ENCODE measurements at regions not wholly inside any gene's neighbourhood (a gene's known extent, or its start where the extent isn't known, plus 50 kb on each side); places are given as distances from the start of the nearest gene placed in this dataset.

DNA sequence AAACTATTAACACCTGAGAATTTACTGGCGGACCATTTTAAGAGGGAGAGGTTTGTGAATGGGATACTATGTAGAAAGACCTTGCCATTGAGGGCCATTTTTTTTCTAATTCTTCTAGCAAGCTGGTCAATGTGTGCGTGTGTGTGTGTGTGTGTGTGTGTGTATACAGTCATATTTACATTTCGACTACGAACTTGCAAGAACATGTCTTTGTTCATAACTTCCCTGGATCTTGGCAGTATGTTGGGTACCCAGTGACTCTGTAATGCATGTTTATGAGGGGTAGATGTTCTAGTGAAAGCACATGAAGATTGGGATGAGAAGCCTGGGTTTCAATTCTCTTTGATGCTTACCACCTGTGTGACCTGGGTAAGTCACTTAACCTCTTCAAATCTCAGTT lies 133.6 kb downstream of the UBE2E3 start:
- no peak for DNase-seq

DNA sequence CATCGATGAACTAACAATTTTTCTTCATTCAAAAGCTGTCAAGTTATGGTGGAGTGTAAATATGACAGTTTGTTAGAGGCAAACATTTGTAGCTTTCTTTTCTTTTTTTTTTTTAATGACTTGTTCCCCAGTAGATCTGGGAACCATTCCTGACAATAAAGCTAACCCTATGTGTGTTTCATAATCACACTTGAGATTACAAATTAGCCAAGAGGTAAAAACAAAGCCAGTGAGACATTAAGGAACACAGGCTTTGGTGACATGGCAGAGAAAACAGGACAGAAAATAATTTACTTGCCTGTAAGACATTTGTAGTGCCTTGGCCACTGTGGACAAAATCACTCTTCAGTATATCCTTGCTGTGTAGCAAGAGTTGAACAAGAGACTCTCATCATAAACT lies 135.9 kb downstream of the UBE2E3 start:
- no peak for DNase-seq

DNA sequence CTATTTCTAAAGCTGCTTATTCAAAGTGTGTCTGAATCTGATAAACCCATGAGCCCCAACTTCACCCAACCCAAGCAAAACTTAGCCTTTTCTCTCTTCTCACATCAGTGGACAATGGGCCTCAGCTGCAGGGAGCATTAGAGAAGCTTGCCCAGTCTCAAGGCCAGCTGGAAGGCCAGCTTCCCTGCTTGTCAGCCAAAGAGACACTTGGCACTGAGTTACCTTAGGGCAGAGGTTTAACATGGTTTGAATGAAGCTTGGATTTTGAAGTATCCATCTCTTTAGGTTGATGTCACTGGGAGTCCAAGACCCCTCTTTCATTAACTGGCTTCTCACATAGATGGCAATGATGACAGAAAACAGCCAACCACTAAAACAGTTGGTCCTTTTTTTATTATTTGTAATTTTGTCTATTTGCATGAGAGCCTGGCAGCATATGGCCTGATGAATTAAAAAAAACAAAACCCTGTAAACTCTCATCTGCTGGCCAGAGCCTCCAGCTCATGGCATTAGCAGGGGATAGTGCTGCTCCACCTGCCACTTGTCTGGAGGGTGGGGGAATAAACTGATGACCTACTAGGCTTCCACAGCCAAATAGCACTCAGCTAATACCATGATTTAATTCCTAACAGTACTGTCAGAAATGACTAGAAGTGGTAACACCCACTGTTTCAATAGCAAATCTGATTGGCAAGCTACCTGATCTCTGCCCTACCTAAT lies 137.0 kb downstream of the UBE2E3 start:
- peak; percentile 11 for DNase-seq

DNA sequence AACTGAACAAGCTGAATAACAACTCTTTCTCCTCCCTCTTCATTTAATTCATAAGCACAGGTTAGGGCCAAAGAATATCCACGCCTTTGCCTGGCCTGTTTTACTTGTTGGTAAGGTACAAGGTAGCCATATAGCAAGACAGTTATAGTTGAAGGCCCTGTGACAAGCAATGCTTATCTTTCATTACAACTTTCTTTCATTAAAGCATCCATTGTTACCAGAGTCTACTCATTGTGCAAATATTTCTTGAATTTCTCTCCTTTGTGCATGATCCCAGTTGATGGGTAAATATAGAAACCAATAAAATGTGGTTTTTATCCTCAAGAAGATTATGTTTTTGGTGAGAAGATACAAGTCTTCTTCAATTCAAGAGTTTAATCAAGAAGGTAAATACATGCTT lies 140.2 kb downstream of the UBE2E3 start:
- no peak for DNase-seq

DNA sequence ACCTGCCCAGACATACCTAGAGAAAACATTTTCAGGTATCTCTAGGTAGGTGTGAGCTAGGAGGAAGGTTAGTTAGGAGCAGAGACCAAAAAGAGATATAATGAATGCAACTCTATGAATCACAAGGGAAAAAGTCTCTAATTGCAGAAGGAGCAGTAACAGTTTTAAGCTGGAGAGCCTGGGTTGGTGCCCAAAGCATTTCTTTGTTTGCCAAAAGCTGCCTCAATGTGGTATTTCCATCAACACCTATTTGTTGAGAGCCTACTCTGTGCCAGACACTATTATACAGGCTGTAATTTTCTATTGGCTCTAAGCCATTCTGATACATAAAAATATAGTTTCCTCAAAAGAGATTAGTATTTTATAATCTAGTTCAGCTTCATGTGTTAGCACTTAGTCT lies 141.6 kb downstream of the UBE2E3 start:
- no peak for DNase-seq

DNA sequence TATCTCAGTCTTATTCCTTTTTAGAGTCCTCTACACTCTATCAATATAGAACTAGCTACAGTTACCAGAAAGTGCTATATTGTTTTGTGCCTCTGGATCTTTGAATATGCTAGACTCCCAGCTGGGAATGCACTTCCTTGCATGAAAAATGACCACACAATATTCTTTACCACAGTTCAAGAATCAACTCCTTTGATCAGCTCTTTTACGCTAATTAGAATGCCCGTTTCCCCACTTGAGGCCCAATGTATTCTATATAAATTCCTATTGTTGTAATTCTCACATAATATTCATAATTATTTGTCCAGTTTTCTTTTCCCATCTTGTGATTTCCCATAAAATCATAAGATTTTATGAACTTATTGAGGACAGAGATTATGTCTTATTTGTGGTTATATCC lies 142.2 kb downstream of the UBE2E3 start:
- no peak for DNase-seq

DNA sequence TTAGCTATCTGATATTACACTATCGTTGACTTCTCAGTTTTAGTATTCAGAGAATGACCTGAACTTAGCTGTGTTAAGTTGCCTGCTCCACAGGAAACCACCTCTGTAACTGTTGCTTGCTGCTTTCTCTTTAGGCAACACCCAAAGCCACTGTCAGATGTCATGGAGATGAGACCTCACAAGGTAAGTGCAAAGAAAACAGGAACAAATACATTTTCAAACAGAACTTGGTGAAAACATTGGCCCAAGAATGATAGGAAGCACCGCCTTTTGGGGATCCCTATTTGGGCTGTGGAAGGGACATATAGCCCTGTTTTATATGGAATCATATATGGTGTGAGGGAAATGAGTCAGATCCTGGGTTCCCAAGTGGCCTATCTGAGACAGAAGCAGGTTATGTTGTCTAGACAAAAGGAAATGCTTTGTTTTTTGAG lies 143.4 kb downstream of the UBE2E3 start:
- no peak for DNase-seq

DNA sequence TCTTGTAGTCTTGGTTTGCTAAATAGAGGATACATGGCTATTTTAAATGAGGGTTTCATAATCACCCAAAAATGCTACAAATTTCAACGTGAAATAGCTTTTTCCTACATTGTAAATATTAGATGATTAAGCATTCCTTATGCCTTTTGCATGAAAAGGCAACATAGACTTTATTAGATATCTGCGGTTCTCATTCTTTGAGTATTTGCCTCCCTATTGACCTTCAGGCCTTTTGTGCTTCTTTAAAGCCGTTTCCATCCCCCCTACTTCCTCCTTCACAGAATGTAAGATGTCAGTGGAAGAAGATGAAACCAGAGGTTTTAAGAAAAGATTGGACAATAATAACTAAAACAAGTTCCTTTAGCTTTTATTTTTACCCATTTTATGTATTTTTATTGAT lies 144.1 kb downstream of the UBE2E3 start:
- no peak for DNase-seq

DNA sequence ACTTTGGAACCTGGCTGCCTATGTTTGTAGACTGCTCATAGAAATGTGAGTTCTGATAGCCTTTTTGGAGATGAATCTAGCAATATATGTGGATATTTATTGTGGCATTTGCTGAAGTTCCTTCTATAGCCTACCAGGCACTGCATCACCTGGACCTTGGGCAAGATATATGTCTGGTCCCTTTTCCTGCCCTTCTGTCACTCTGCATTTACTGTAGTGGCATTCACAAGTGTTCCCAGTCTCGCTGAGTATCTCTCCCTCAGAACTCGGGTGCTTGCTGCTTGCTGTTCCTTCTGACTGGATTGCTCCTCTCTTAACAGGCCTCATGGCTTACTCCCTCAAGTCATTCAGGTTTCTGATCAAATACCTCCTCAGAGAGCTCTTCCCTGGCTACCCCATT lies 145.0 kb downstream of the UBE2E3 start:
- DNase-seq, result no peak

DNA sequence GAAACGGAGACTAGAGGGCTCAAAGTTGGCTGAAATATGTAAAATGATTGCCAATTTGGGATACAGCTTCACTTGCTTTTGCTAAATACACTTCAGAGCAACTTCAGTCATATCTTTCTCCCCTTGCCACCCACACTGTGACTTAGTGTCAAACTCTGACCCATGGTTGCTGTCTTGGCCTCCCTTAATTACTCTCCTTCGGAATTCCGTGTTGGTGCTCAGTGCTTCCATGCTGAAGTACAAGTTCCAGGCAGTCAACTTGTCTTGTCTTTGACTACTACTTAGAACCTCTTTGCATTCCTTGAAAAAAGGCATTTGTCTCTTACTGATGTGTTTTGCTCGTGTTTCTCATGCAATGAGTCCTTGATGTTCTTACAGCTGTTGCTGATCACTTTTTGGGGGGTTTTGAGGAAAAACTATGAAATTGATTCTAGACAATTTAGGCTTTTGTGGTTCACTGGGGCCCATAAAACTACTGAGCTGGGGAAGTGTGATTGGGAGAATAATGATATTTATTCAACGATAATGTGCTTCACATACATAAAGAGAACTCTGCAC lies 146.0 kb downstream of the UBE2E3 start:
- DNase-seq, result no peak

DNA sequence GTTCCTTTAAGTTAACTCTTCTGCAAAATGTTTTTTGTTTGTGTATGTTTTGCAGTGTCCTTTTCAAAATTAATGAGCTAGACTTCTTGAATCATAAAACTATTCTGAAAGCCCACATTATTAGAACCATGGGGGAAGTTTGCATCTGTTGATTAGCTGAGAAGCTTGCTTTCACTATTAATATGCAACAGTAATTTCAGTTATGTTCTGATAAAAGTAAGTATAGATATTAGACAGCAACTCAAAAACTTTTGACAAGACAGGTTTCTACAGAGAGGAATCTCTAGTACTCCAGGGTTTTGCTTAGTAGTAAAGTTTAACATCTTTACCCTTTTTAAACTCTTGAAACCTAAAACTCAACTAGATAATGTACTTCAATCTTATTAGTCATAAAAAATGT lies 147.8 kb downstream of the UBE2E3 start:
- DNase-seq, result no peak

DNA sequence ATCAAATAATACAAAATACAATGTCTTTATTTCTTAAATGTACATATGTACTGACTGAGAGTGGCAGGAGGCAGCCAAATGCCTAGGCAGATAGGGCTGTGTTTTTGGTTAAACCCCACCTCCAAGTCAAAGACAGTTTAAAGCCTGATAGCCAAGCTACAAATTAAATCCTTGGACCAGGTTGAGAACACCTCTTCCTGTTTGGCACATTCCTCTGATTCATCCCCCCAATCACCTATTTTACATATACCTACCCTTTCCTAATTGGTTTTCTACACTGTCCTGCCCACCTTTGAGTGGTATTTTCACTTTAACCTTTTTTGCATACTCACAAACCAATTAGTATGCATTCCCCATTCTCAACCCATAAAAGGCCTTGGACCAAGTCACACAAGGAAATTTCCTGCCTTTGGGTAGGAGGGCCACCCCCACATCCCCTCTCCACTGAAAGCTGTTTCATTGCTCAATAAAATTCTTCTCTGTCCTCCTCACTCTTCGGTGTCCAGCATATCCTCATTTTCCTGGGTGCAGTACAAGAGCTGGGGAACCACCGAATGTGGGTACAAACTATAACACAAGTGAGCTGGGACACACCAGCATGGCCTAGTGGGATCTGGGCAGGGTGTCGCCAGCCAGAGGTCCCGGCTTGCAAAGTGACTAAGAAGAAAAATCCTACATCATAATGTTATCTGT lies 149.1 kb downstream of the UBE2E3 start:
- no peak for DNase-seq

DNA sequence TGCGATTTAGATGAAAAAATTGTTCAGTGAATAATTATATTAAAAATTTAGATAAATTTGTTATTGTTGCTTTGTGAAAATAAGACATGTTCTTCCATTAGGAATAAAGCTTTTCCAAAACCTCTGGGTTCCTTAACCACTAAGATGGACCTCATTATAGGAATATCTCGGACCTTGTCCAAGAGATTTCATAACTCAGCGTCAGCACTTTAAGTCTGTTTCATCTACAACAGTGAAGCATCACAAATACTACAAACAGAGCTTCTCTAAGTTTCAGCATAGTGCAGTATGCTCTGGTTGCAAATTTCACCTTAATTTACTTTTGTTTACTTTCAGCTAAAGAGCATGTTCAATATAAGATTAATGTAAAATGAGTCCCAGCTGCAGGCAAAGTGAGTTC lies 150.3 kb downstream of the UBE2E3 start:
- no peak for DNase-seq

DNA sequence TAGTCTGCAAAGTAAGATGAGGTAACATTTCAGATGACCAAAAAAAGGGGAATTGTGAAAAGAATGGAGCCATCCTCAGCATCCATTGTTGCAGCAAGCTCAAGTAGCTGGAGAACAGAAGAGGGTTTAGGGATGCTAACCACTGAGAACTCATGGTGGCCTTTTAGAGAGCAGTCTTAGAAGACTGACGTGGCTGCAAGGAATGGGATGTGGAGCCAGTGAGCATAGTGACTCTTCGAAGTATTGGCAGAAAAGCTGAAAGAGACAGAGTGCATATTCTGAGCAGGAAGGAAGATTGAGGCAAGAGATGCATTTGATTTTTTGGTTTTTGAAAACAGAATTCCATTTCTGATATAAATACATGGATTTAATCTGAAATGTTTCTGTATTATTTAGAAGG lies 151.2 kb downstream of the UBE2E3 start:
- DNase-seq, result no peak

DNA sequence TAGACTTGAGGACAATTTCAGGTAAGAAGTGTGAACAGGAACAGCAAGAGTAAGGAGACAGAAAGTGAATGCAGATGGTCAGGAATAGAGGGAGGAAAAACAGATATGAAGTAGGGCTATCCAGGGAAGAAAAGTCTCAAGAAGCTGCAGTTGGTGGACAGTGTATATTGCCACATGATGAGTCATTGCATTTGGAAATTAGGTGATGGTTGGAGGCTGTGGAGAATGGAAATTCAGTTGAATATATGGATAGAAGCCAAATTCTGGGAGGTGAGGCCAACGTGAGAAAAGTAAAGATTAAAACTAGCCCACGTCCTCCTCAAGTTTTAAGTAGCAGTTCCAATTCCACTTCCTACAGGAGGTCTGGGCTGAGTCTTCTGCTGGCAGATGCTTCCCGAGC lies 158.4 kb downstream of the UBE2E3 start:
- no peak for DNase-seq

DNA sequence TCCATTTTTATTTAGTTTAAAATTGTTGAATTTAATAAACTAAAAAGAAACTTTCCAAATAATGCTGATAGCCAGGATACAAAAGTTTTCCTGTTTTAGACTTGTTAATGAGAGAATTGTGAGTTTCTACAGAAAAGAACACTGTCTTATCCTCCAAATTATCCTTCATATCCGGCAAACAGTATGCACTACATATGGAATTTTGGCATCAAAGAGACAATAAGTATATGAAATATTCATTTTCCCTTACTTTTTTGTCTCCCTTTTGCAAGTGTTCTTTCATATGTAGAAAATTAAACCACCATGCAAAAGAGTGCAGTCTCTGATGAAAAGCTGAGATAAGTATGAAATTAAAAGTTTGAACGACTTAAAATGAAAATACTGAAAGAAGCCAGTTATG lies 159.4 kb downstream of the UBE2E3 start:
- DNase-seq, result no peak

DNA sequence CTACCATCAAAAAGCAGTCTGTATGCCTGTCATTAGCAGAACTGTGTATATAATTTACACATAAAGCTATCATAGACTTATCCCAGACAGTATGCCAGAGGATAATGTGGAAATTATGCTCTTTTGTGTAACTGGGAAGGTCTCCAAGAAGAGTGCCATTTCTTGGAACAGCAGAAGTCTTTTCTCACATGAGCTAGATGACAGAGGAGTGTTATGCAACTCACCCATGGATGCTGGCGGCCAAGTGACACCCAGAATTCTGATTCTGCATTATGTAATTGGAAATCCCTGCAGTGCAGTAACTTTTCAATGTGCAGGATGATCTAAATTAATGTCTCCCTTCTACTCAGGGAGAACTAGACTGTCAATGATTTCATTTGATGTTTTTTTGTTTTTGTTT lies 160.0 kb downstream of the UBE2E3 start:
- DNase-seq, result no peak

DNA sequence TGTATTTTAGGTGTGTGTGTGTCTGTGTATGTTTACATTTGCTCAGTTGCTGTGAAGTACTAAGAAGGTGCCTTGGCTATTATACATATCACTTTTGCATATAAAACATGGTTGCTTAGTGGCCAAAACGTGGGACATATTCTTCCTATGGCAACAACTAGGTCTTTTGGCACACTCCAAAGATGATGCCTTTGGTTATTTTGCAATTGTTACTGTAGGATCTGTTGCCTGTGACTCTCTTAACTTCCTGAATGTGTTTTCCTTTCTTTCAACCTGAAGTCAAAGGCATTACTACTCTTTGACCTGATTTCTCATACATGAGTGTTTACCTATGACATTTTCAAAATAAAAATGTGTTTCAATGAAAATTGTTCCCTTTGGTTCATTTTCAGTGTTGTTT lies 160.5 kb downstream of the UBE2E3 start:
- DNase-seq, result no peak

DNA sequence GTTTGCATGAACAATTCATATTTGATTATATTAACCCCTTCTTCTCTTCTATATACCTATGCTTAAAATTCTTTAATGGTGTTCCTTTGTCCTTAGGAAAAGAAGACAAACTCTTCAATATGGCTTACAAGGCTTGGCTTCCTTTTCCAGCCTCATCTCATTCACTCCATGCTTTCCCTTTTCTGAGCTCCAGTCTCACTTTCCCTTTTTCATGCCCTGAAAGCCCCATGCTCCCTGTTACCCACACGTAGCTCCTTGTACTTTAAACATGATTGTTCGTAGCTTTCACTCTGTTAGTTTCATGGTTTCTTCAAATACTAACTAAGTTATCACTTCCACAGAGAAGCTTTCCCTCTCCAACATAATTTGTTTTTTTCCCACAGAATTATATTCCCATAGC lies 161.3 kb downstream of the UBE2E3 start:
- no peak for DNase-seq

DNA sequence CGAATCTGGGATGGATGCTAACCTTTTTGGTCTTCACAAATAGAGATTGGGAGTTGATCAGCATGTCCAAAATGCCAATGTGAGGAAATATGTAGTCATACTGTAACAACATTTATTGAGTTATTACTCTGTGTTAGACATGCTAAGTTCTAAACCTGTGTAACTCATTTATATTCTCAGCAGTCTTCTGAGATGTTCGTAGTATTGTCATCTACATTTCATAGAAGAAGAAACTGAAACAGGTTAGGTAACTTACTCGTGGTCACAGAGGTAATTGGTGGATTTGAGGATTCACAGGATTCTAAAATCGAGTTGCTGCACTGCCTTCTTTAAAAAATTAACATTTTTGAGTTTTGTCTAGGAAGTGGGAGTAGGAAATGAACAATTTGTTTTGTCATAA lies 162.1 kb downstream of the UBE2E3 start:
- no peak for DNase-seq

DNA sequence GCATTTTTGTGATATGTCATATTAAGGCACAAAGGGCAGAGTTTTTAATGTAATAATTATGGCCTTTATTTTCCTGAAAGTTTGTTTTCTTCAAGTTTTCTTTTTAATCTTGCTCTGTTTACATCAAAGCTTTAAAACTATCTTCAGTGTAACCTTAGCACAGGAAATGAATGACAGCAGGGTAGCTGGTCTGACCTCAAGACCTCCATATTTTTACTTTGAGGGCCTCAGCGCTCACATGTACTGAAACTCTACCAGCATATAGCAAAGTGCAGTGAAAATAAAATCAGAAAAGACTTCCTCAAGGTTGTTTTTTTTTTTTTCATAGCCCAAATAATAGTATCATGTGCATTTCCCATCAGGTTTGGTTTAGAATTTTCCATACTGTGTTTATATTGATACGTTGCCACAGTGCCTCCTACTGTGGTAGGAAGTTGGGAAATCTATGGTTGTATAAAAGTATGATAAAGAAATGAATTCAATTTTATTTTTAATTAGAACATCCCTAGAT lies 163.4 kb downstream of the UBE2E3 start:
- DNase-seq, result no peak

DNA sequence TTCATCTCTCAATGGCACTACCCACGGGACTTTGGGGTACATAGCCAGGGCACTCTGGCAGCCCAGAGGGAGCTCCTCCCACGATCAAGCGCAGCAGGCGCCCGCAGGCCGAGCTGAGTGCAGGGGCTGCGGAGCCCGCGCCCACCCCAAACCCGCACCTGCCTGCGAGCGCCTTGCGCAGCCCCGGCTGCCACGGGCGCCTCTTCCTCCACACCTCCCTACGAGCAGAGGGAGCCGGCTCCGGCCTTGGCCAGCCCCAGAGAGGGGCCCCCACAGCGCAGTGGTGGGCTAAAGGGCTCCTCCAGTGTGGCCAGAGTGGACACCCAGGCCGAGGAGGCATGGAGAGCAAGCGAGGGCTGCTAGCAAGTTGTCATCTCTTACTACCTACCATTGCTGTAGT lies 165.2 kb downstream of the UBE2E3 start:
- no peak for DNase-seq

DNA sequence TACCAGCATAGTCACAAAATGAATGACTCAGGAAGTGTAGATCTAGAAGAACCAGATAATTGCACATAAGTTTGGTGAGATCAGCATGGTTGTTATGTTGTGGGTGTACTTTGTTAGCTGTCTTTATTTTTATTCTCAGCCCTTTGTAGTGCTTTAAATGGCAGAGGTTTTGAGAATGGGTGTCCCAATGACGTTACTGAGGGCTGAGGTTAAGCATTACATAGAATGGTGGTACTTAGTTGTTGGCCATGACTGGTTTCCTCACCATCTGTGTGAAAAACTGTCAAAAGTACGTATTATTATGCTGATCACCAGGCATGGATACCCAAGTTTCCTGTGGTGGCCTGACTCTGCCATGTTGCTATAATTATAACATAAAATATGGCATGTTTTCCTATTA lies 165.8 kb downstream of the UBE2E3 start:
- no peak for DNase-seq

DNA sequence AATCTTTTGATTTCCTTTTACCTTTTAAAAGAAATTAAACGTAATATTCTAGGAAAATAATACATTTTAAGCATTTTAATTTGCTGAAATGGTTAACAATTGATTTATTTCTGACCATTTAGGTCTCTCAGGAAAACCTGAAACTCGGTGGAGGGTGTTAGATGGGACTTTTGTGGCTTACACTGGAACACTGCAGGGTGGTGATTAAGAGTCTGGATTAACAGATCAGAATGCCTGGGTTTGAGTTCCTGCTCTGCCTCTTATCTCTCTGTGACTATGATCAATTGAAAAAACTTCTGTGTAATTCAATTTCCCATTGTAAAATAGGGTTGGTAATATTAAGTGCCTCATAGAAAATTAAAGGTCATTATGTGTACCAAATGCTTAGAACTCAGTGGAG lies 168.7 kb downstream of the UBE2E3 start:
- DNase-seq, result no peak
